ENCODE measurements at regions not wholly inside any gene's neighbourhood (a gene's known extent, or its start where the extent isn't known, plus 50 kb on each side); places are given as distances from the start of the nearest gene placed in this dataset.

GRCh38 chr7:113405296-113406056 is 287.1 kb upstream of the SMIM30 start:
- Histone ChIP-seq H3K27me3 (ENCODE audit: control insufficient read depth, insufficient read depth, low read length) (no peaks in the 10 kb centered on the region), H3K9ac (ENCODE audit: low read length in 3 of 3) (no peak overlapping the region), H3K9me3 (ENCODE audit: control insufficient read depth in 2 of 3, insufficient read depth in 1 of 3, low read length in 3 of 3) (no peaks in the 10 kb centered on the region), H3K36me3 (ENCODE audit: control insufficient read depth in 2 of 3, insufficient read depth in 3 of 3, low read length in 3 of 3) (no peaks in the 10 kb centered on the region), H3K27ac (ENCODE audit: low read depth in 2 of 2, low read length in 2 of 2) (no peak overlapping the region), H3K4me3 (ENCODE audit: low read length in 3 of 3) (no peak overlapping the region), H3K4me1 (ENCODE audit: control insufficient read depth in 2 of 3, insufficient read depth in 2 of 3, low read depth in 1 of 3, low read length in 3 of 3) (no peaks in the 10 kb centered on the region)
- TF ChIP-seq CTCF (IDR thresholded peaks at IDR 0.05; ENCODE audit: borderline replicate concordance, extremely low read depth, insufficient read depth), result no peak
- DNase-seq, result no peak
- FAIRE-seq, result no peak
- intact Hi-C loops (cut with DNase I), result no loop called here

GRCh38 chr7:113404245-113404644 is 285.9 kb upstream of the SMIM30 start:
- H3K4me1 ChIP-seq (ENCODE audit: control insufficient read depth in 2 of 3, insufficient read depth in 2 of 3, low read depth in 1 of 3, low read length in 3 of 3), result no peaks in the 10 kb centered on the region
- no peak overlapping the region for H3K27ac ChIP-seq (ENCODE audit: low read depth in 2 of 2, low read length in 2 of 2)
- intact Hi-C loops (cut with DNase I), result no loop called here
- peak in 1 of 5 donors; percentile 13 for DNase-seq
- no peak for FAIRE-seq
- no peaks in the 10 kb centered on the region for H3K27me3 ChIP-seq (ENCODE audit: control insufficient read depth, insufficient read depth, low read length)
- H3K9me3 ChIP-seq (ENCODE audit: control insufficient read depth in 2 of 3, insufficient read depth in 1 of 3, low read length in 3 of 3), result no peaks in the 10 kb centered on the region
- no peak overlapping the region for H3K4me3 ChIP-seq (ENCODE audit: low read length in 3 of 3)
- H3K9ac ChIP-seq (ENCODE audit: low read length in 3 of 3), result no peak overlapping the region
- peak; percentile 33 for TF ChIP-seq CTCF (IDR thresholded peaks at IDR 0.05; ENCODE audit: borderline replicate concordance, extremely low read depth, insufficient read depth)
- H3K36me3 ChIP-seq (ENCODE audit: control insufficient read depth in 2 of 3, insufficient read depth in 3 of 3, low read length in 3 of 3), result no peaks in the 10 kb centered on the region

GRCh38 chr7:113402482-113402881 is 284.1 kb upstream of the SMIM30 start:
- H3K9me3 ChIP-seq (ENCODE audit: control insufficient read depth in 2 of 3, insufficient read depth in 1 of 3, low read length in 3 of 3), result no peaks in the 10 kb centered on the region

More at GRCh38 chr7:113402482-113402881, 284.1 kb upstream of the SMIM30 start:
- no peak overlapping the region for H3K27ac ChIP-seq (ENCODE audit: low read depth in 2 of 2, low read length in 2 of 2)
- TF ChIP-seq CTCF (IDR thresholded peaks at IDR 0.05; ENCODE audit: borderline replicate concordance, extremely low read depth, insufficient read depth), result no peak
- H3K27me3 ChIP-seq (ENCODE audit: control insufficient read depth, insufficient read depth, low read length), result no peaks in the 10 kb centered on the region
- no peaks in the 10 kb centered on the region for H3K36me3 ChIP-seq (ENCODE audit: control insufficient read depth in 2 of 3, insufficient read depth in 3 of 3, low read length in 3 of 3)
- intact Hi-C loops (cut with DNase I), result no loop called here
- no peaks in the 10 kb centered on the region for H3K4me1 ChIP-seq (ENCODE audit: control insufficient read depth in 2 of 3, insufficient read depth in 2 of 3, low read depth in 1 of 3, low read length in 3 of 3)
- H3K4me3 ChIP-seq (ENCODE audit: low read length in 3 of 3), result no peak overlapping the region
- FAIRE-seq (no peak), DNase-seq (no peak)
- no peak overlapping the region for H3K9ac ChIP-seq (ENCODE audit: low read length in 3 of 3)

Measured in kidney (tissue), 13 donors.